Activated B cell treated with CpG ODN at 0.5 μM for 24 hours (primary cell): ENCODE measurements at regions not wholly inside any gene's neighbourhood (a gene's known extent, or its start where the extent isn't known, plus 50 kb on each side); places are given as distances from the start of the nearest gene placed in this dataset.

Experiments
- ATAC-seq: fragments of 200-7000 bp; cut with Tn5 transposase; one replicate; pipeline ENCODE4 v1.10.0; 2021; ENCODE audit warnings: low read depth, mild to moderate bottlenecking, moderate library complexity
- CTCF ChIA-PET: fragments of 350-600 bp; sonication (Branson Sonifier 250); formaldehyde crosslinking; loops from one replicate; lab custom pipeline; 2021; ENCODE audit warnings: antibody characterized with exemption; lab: Charles Lee
- POLR2A ChIA-PET: fragments of 350-600 bp; sonication (Branson Sonifier 250); formaldehyde crosslinking; loops from one replicate; lab custom pipeline; 2021; ENCODE audit warnings: antibody characterized with exemption; lab: Charles Lee
- DNase-seq: peaks from one replicate; pipeline ENCODE4 v3.0.0; 2022
- H3K27ac Mint-ChIP-seq: one replicate; pipeline ENCODE4 v1.8.0; 2020; ENCODE audit warnings: mixed read lengths
- H3K27me3 Mint-ChIP-seq: one replicate; pipeline ENCODE4 v1.8.0; 2021; ENCODE audit warnings: mixed read lengths
- H3K36me3 Mint-ChIP-seq: one replicate; pipeline ENCODE4 v1.8.0; 2021; ENCODE audit warnings: low read depth, mixed read lengths
- H3K4me1 Mint-ChIP-seq: one replicate; pipeline ENCODE4 v1.8.0; 2021; ENCODE audit warnings: mixed read lengths
- H3K4me3 Mint-ChIP-seq: one replicate; pipeline ENCODE4 v1.8.0; 2020; ENCODE audit warnings: mild to moderate bottlenecking, mixed read lengths
- H3K9me3 Mint-ChIP-seq: one replicate; pipeline ENCODE4 v1.8.0; 2020; ENCODE audit warnings: mixed read lengths
- intact Hi-C: fragments of 100-400 bp; cut with micrococcal nuclease; formaldehyde crosslinking; loops from one replicate; pipeline ENCODE4 v1.15.1; 2024
- TF ChIP-seq, protein P1 (sequence below): fragments of 200-600 bp; IDR thresholded peaks from one replicate; pipeline ENCODE4 v1.8.0; 2022; ENCODE audit warnings: antibody characterized with exemption, mild to moderate bottlenecking

DNA sequence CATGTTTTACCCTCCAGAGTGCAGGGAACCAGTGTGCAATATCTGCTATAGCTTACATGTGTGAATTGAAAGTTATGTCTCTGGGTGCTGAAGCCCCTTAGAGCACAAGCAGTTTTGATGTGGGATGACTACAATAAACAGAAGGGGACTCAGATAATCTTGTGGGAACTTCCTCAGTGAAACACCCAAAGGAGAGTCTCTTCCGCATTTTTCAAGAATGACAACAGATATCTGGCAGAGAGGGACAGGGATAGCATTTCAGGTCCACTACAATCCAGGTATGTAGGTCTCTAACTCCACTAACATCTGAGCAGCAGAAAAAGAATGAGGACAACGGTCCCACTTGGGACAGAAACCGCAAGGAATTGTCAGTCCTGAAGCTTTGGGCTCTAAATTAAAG lies 67.6 kb upstream of the PDE4B start:
- ChIA-PET POLR2A (no interaction called here), CTCF (no interaction called here)
- peaks cover 2% of the 10 kb centered on the region for H3K27me3 Mint-ChIP-seq
- ATAC-seq (no peak), DNase-seq (no peak)
- H3K36me3 Mint-ChIP-seq, result no peaks in the 10 kb centered on the region
- TF ChIP-seq, protein P1, sequence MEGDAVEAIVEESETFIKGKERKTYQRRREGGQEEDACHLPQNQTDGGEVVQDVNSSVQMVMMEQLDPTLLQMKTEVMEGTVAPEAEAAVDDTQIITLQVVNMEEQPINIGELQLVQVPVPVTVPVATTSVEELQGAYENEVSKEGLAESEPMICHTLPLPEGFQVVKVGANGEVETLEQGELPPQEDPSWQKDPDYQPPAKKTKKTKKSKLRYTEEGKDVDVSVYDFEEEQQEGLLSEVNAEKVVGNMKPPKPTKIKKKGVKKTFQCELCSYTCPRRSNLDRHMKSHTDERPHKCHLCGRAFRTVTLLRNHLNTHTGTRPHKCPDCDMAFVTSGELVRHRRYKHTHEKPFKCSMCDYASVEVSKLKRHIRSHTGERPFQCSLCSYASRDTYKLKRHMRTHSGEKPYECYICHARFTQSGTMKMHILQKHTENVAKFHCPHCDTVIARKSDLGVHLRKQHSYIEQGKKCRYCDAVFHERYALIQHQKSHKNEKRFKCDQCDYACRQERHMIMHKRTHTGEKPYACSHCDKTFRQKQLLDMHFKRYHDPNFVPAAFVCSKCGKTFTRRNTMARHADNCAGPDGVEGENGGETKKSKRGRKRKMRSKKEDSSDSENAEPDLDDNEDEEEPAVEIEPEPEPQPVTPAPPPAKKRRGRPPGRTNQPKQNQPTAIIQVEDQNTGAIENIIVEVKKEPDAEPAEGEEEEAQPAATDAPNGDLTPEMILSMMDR, result no peak
- H3K27ac Mint-ChIP-seq, result no peak overlapping the region
- H3K4me3 Mint-ChIP-seq, result no peak overlapping the region
- no peaks in the 10 kb centered on the region for H3K4me1 Mint-ChIP-seq
- intact Hi-C loops, result no loop called here
- no peaks in the 10 kb centered on the region for H3K9me3 Mint-ChIP-seq

DNA sequence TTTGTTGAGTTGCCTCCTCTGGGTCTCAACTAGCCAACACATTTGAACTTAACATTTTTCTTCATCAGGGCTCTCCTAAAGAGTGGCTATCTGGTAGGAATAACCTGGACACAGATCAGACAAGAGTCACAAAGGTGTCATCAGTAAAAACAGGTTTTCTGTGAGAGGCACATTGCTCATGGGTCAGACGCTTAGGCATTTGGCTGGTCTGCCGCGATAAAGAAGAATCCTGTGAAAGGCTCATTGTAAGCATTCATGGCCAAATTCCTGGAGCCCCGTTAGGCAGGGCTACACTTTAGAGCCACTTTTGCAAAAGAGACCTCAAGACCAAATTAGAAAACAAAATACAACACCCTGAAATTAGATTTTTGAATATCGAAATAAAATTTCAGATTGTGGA lies 64.2 kb upstream of the PDE4B start:
- TF ChIP-seq, protein P1, result no peak
- no peak overlapping the region for H3K4me3 Mint-ChIP-seq
- ATAC-seq (no peak), DNase-seq (no peak)
- no peaks in the 10 kb centered on the region for H3K27me3 Mint-ChIP-seq
- ChIA-PET POLR2A (no interaction called here), CTCF (no interaction called here)
- H3K9me3 Mint-ChIP-seq, result no peaks in the 10 kb centered on the region
- intact Hi-C loops, result no loop called here
- H3K36me3 Mint-ChIP-seq, result no peaks in the 10 kb centered on the region
- H3K4me1 Mint-ChIP-seq, result no peaks in the 10 kb centered on the region
- no peak overlapping the region for H3K27ac Mint-ChIP-seq

DNA sequence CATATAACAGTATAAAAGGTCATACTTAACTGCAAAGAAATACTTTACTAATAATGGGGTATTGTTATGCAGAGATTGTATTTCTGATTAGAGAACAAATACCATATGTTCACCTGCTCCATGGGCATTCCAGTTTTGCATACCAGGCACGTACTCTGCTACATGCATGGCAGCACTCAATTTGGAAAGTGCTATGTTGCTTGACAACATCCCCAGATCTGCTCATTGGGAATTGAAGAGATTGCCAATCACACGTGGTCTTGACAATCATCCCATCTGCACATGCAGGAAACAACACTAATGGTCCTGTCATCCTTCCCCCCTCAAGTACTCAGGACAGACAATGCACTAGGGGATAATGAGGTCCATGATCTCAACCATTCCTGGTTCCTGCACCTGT lies 63.4 kb upstream of the PDE4B start:
- no peak for ATAC-seq
- Mint-ChIP-seq H3K27ac (no peak overlapping the region), H3K9me3 (no peaks in the 10 kb centered on the region), H3K36me3 (no peaks in the 10 kb centered on the region), H3K27me3 (no peaks in the 10 kb centered on the region), H3K4me1 (no peaks in the 10 kb centered on the region), H3K4me3 (no peak overlapping the region)
- intact Hi-C loops, result no loop called here
- DNase-seq, result no peak
- POLR2A ChIA-PET, result no interaction called here
- TF ChIP-seq, protein P1, result no peak
- CTCF ChIA-PET, result no interaction called here

DNA sequence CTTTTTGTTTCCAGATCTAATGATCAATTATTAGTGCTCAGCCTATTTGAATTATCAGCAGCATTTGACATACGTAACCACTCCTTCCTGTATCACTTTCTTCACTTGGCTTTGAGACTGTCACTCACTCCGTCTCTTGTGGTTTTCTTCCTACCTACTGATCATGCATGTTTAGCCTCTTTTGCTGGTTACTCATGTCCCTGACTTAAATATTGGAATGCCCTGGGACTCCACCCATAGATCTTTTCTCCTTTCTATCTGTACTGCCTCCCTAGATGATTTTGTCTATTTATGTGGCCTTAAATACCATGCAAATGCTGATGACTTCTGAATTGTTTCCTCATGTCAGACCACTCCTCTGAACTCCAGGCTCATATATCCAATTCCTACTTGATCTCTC lies 57.7 kb upstream of the PDE4B start:
- Mint-ChIP-seq H3K4me1 (no peaks in the 10 kb centered on the region), H3K36me3 (no peaks in the 10 kb centered on the region), H3K27ac (no peak overlapping the region), H3K9me3 (peaks cover 2% of the 10 kb centered on the region), H3K27me3 (no peaks in the 10 kb centered on the region), H3K4me3 (no peak overlapping the region)
- no peak for ATAC-seq
- CTCF ChIA-PET, result no interaction called here
- intact Hi-C loops, result no loop called here
- DNase-seq, result no peak
- TF ChIP-seq, protein P1, result no peak
- POLR2A ChIA-PET, result no interaction called here

DNA sequence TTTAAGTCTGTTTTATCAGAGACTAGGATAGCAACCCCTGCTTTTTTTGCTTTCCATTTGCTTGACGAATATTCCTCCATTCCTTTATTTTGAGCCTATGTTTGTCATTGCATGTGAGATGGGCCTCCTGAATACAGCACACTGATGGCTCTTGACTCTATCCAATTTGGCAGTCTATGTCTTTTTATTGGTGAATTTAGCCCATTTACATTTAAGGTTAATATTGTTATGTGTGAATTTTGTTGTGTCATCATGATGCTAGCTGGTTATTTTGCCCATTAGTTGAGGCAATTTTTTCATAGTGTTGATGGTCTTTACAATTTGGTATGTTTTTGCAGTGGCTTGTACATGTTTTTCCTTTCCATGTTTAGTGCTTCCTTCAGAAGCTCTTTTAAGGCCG lies 50.7 kb upstream of the PDE4B start:
- POLR2A ChIA-PET, result no interaction called here
- Mint-ChIP-seq H3K27ac (no peak overlapping the region), H3K36me3 (no peaks in the 10 kb centered on the region), H3K9me3 (peaks cover 14% of the 10 kb centered on the region), H3K4me3 (no peak overlapping the region), H3K4me1 (no peaks in the 10 kb centered on the region), H3K27me3 (no peaks in the 10 kb centered on the region)
- no peak for DNase-seq
- CTCF ChIA-PET, result no interaction called here
- ATAC-seq, result no peak
- intact Hi-C loops, result no loop called here
- TF ChIP-seq, protein P1, result no peak
